DOHH2 (cell line): ENCODE measurements at regions not wholly inside any gene's neighbourhood (a gene's known extent, or its start where the extent isn't known, plus 50 kb on each side); places are given as distances from the start of the nearest gene placed in this dataset.

Source experiments
- CTCF ChIP-seq: fragments of 200-600 bp; sonication (generic); IDR thresholded peaks from one replicate; pipeline ENCODE4 v1.5.1; 2014; ENCODE audit warnings: antibody characterized with exemption, mild to moderate bottlenecking, low read depth, low read length; ENCODE audit not compliant: poor library complexity, severe bottlenecking
- EZH2phosphoT487 ChIP-seq: fragments of 200-600 bp; sonication (generic); IDR thresholded peaks from 2 replicates; pipeline ENCODE4 v1.6.1; 2017; ENCODE audit warnings: borderline replicate concordance, mild to moderate bottlenecking, antibody characterized with exemption, low read length, moderate library complexity, mixed read lengths

- TF ChIP-seq CTCF (no peak), EZH2phosphoT487 (no peak)
These were observed 361.8 kb upstream of the UBE2E3 start for GRCh38 chr2:180618570-180618969.
